Astrocyte of the cerebellum (primary cell): ENCODE measurements at regions not wholly inside any gene's neighbourhood (a gene's known extent, or its start where the extent isn't known, plus 50 kb on each side); places are given as distances from the start of the nearest gene placed in this dataset.

ENCODE experiments used
- DNase-seq: peaks from one replicate; pipeline ENCODE4 v3.0.0-alpha.2; 2011; ENCODE audit warnings: low read depth
- H3K4me3 ChIP-seq: 2 replicates; pipeline ENCODE4 v1.5.1; 2011; ENCODE audit warnings: mild to moderate bottlenecking, low read depth, low read length, moderate library complexity
- CTCF ChIP-seq: IDR thresholded peaks from 2 replicates; pipeline ENCODE4 v1.5.1; 2012; ENCODE audit warnings: low read length, low read depth, moderate library complexity, mild to moderate bottlenecking; ENCODE audit errors: missing control alignments
- in situ Hi-C: cut with HindIII; loops from 2 replicates; pipeline ENCODE4 v1.10.0; 2017; ENCODE audit warnings: low sequenced_read_pairs

GRCh38 chr7:28280516-28280915 is 99.9 kb upstream of the JAZF1 start:
- in situ Hi-C loops, result no loop called here
- no peak for TF ChIP-seq CTCF
- H3K4me3 ChIP-seq, result no peak overlapping the region
- no peak for DNase-seq

GRCh38 chr7:28290496-28290895 is 109.9 kb upstream of the JAZF1 start:
- TF ChIP-seq CTCF, result no peak
- DNase-seq, result no peak
- in situ Hi-C loops, result loop anchor here (5.0 kb wide), 1 partner anchor 42 kb away; no protein-coding TSS in a partner anchor
- H3K4me3 ChIP-seq, result no peak overlapping the region

- in situ Hi-C loops, result loop anchor here (5.0 kb wide), 1 partner anchor 41 kb away; no protein-coding TSS in a partner anchor
- H3K4me3 ChIP-seq, result no peak overlapping the region
- DNase-seq, result no peak
- TF ChIP-seq CTCF, result no peak
Measured at GRCh38 chr7:28291559-28291958, 111.0 kb upstream of the JAZF1 start.

GRCh38 chr7:28292834-28293526 is 112.4 kb upstream of the JAZF1 start:
- in situ Hi-C loops, result loop anchor here (5.0 kb wide), 1 partner anchor 39 kb away; no protein-coding TSS in a partner anchor
- TF ChIP-seq CTCF, result no peak
- H3K4me3 ChIP-seq, result no peak overlapping the region
- DNase-seq, result no peak

GRCh38 chr7:28293527-28293835 is 112.9 kb upstream of the JAZF1 start:
- no peak for TF ChIP-seq CTCF
- no peak for DNase-seq
- in situ Hi-C loops, result loop anchor here (5.0 kb wide), 1 partner anchor 39 kb away; no protein-coding TSS in a partner anchor
- H3K4me3 ChIP-seq, result no peak overlapping the region

GRCh38 chr7:28296571-28297483 is 115.5 kb upstream of the CREB5 start:
- H3K4me3 ChIP-seq, result no peak overlapping the region
- TF ChIP-seq CTCF, result peak; percentile 62
- no peak for DNase-seq
- in situ Hi-C loops, result no loop called here
